HL-60 (cell line): ENCODE measurements at regions not wholly inside any gene's neighbourhood (a gene's known extent, or its start where the extent isn't known, plus 50 kb on each side); places are given as distances from the start of the nearest gene placed in this dataset.

Source experiments
- POLR2AphosphoS5 ChIP-seq: IDR thresholded peaks from 2 replicates; pipeline ENCODE4 v1.6.1; 2012; ENCODE audit warnings: low read depth
- TF ChIP-seq, protein P1 (sequence below): IDR thresholded peaks from one replicate; pipeline ENCODE4 v1.5.1; 2011; ENCODE audit warnings: low read length, control low read depth, inconsistent platforms; ENCODE audit not compliant: insufficient read depth

DNA sequence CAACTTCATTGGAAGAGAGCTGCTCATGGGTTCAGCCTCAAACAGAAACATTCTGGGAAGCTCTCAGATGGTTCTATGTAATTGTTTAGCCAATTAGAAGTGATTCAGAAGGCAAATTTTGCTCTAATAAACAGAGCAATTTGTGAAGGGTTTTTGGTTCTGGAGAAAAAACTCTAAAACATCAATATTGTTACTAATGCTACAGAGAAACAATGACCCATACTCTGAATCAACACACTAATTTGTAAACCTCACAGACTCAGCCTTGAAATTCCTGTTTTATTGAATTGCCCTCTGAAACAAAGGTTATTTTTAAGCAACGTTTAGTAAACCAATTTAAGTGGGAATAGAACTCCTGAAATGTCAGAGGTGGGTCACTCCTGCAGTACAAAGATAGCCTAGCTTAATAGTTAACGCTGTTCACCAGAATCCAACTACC lies 171.6 kb upstream of the SVIL start:
- TF ChIP-seq, protein P1, sequence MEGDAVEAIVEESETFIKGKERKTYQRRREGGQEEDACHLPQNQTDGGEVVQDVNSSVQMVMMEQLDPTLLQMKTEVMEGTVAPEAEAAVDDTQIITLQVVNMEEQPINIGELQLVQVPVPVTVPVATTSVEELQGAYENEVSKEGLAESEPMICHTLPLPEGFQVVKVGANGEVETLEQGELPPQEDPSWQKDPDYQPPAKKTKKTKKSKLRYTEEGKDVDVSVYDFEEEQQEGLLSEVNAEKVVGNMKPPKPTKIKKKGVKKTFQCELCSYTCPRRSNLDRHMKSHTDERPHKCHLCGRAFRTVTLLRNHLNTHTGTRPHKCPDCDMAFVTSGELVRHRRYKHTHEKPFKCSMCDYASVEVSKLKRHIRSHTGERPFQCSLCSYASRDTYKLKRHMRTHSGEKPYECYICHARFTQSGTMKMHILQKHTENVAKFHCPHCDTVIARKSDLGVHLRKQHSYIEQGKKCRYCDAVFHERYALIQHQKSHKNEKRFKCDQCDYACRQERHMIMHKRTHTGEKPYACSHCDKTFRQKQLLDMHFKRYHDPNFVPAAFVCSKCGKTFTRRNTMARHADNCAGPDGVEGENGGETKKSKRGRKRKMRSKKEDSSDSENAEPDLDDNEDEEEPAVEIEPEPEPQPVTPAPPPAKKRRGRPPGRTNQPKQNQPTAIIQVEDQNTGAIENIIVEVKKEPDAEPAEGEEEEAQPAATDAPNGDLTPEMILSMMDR, result no peak
- TF ChIP-seq POLR2AphosphoS5, result no peak
